ENCODE measurements at regions not wholly inside any gene's neighbourhood (a gene's known extent, or its start where the extent isn't known, plus 50 kb on each side); places are given as distances from the start of the nearest gene placed in this dataset.

GRCh38 chr10:8235253-8236027 lies 181.0 kb downstream of the GATA3 start:
- Histone ChIP-seq H3K9ac (ENCODE audit: low read depth, low read length) (no peak overlapping the region), H3K4me1 (ENCODE audit: insufficient read depth, low read length) (no peaks in the 10 kb centered on the region), H3K36me3 (ENCODE audit: insufficient read depth, low read depth, low read length) (no peaks in the 10 kb centered on the region), H3K4me3 (ENCODE audit: low read length) (no peak overlapping the region), H3K27ac (ENCODE audit: low read length) (no peak overlapping the region), H3K27me3 (ENCODE audit: insufficient read depth, low read length) (no peaks in the 10 kb centered on the region), H3K9me3 (ENCODE audit: insufficient read depth, low read depth, low read length) (no peaks in the 10 kb centered on the region)

- Histone ChIP-seq H3K27ac (ENCODE audit: low read length) (no peak overlapping the region), H3K27me3 (ENCODE audit: insufficient read depth, low read length) (no peaks in the 10 kb centered on the region), H3K36me3 (ENCODE audit: insufficient read depth, low read depth, low read length) (no peaks in the 10 kb centered on the region), H3K4me1 (ENCODE audit: insufficient read depth, low read length) (no peaks in the 10 kb centered on the region), H3K9me3 (ENCODE audit: insufficient read depth, low read depth, low read length) (no peaks in the 10 kb centered on the region), H3K9ac (ENCODE audit: low read depth, low read length) (no peak overlapping the region), H3K4me3 (ENCODE audit: low read length) (no peak overlapping the region)
Measured at GRCh38 chr10:8238986-8239385, 184.5 kb downstream of the GATA3 start.

DNA sequence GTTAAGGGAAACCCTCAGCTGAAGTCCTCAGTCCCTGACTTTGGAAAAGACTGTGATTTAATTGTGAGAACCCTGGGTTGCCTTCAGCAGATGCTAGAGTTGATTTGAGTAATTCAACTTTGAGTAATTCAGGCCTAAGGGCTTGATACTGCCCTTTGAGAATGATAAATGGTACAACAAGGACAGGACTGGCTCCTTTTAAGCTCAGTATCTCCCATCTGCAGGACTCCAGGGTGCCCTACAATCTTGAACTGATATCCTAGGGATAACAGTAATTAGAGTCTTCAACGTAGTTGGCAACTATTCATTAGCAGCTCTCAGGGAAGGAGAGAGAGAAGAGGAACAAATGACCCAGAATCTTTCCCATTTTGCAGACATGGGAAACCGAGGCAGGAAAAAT lies 186.4 kb downstream of the GATA3 start:
- Histone ChIP-seq H3K27ac (ENCODE audit: low read length) (no peak overlapping the region), H3K36me3 (ENCODE audit: insufficient read depth, low read depth, low read length) (no peaks in the 10 kb centered on the region), H3K9me3 (ENCODE audit: insufficient read depth, low read depth, low read length) (no peaks in the 10 kb centered on the region), H3K4me3 (ENCODE audit: low read length) (no peak overlapping the region), H3K9ac (ENCODE audit: low read depth, low read length) (no peak overlapping the region), H3K4me1 (ENCODE audit: insufficient read depth, low read length) (no peaks in the 10 kb centered on the region), H3K27me3 (ENCODE audit: insufficient read depth, low read length) (no peaks in the 10 kb centered on the region)

GRCh38 chr10:8242295-8242872 lies 187.9 kb downstream of the GATA3 start:
- no peak overlapping the region for H3K4me3 ChIP-seq (ENCODE audit: low read length)
- H3K27ac ChIP-seq (ENCODE audit: low read length): no peak overlapping the region
- no peak overlapping the region for H3K9ac ChIP-seq (ENCODE audit: low read depth, low read length)
- no peaks in the 10 kb centered on the region for H3K27me3 ChIP-seq (ENCODE audit: insufficient read depth, low read length)
- peaks cover 10% of the 10 kb centered on the region for H3K9me3 ChIP-seq (ENCODE audit: insufficient read depth, low read depth, low read length)
- no peaks in the 10 kb centered on the region for H3K4me1 ChIP-seq (ENCODE audit: insufficient read depth, low read length)
- no peaks in the 10 kb centered on the region for H3K36me3 ChIP-seq (ENCODE audit: insufficient read depth, low read depth, low read length)

- no peaks in the 10 kb centered on the region for H3K27me3 ChIP-seq (ENCODE audit: insufficient read depth, low read length)
- H3K4me3 ChIP-seq (ENCODE audit: low read length): no peak overlapping the region
- no peak overlapping the region for H3K9ac ChIP-seq (ENCODE audit: low read depth, low read length)
- H3K4me1 ChIP-seq (ENCODE audit: insufficient read depth, low read length): no peaks in the 10 kb centered on the region
- H3K36me3 ChIP-seq (ENCODE audit: insufficient read depth, low read depth, low read length): no peaks in the 10 kb centered on the region
- peaks cover 10% of the 10 kb centered on the region for H3K9me3 ChIP-seq (ENCODE audit: insufficient read depth, low read depth, low read length)
- no peak overlapping the region for H3K27ac ChIP-seq (ENCODE audit: low read length)
Measured at GRCh38 chr10:8245131-8245813, 190.8 kb downstream of the GATA3 start.

DNA sequence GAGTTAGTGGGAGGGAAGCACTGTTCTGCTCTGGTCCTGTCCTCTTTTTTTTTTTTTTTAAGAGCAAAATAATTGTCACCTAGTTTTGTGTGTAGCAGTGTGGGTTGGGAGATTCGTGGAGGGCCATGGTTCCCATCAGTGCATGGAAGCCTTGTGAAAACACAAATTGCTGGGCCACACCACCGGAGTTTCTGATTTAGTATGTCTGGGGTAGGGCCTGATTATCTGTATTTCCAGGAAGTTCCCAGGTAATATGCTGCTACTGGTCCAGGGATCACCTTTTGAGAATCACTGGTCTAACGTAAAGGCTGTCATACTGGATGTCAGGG lies 191.3 kb downstream of the GATA3 start:
- Histone ChIP-seq H3K36me3 (ENCODE audit: insufficient read depth, low read depth, low read length) (no peaks in the 10 kb centered on the region), H3K4me3 (ENCODE audit: low read length) (no peak overlapping the region), H3K27me3 (ENCODE audit: insufficient read depth, low read length) (no peaks in the 10 kb centered on the region), H3K9me3 (ENCODE audit: insufficient read depth, low read depth, low read length) (peaks cover 10% of the 10 kb centered on the region), H3K27ac (ENCODE audit: low read length) (no peak overlapping the region), H3K4me1 (ENCODE audit: insufficient read depth, low read length) (no peaks in the 10 kb centered on the region), H3K9ac (ENCODE audit: low read depth, low read length) (no peak overlapping the region)

GRCh38 chr10:8246548-8246947 lies 192.1 kb downstream of the GATA3 start:
- no peaks in the 10 kb centered on the region for H3K27me3 ChIP-seq (ENCODE audit: insufficient read depth, low read length)
- no peak overlapping the region for H3K9ac ChIP-seq (ENCODE audit: low read depth, low read length)
- H3K4me3 ChIP-seq (ENCODE audit: low read length): no peak overlapping the region
- peaks cover 10% of the 10 kb centered on the region for H3K9me3 ChIP-seq (ENCODE audit: insufficient read depth, low read depth, low read length)
- no peaks in the 10 kb centered on the region for H3K36me3 ChIP-seq (ENCODE audit: insufficient read depth, low read depth, low read length)
- no peak overlapping the region for H3K27ac ChIP-seq (ENCODE audit: low read length)
- no peaks in the 10 kb centered on the region for H3K4me1 ChIP-seq (ENCODE audit: insufficient read depth, low read length)

- H3K27ac ChIP-seq (ENCODE audit: low read length): no peak overlapping the region
- no peaks in the 10 kb centered on the region for H3K36me3 ChIP-seq (ENCODE audit: insufficient read depth, low read depth, low read length)
- H3K4me1 ChIP-seq (ENCODE audit: insufficient read depth, low read length): no peaks in the 10 kb centered on the region
- H3K9ac ChIP-seq (ENCODE audit: low read depth, low read length): no peak overlapping the region
- H3K27me3 ChIP-seq (ENCODE audit: insufficient read depth, low read length): no peaks in the 10 kb centered on the region
- H3K4me3 ChIP-seq (ENCODE audit: low read length): no peak overlapping the region
- peaks cover 10% of the 10 kb centered on the region for H3K9me3 ChIP-seq (ENCODE audit: insufficient read depth, low read depth, low read length)
Measured at GRCh38 chr10:8247191-8247590, 192.7 kb downstream of the GATA3 start.

- no peak overlapping the region for H3K9ac ChIP-seq (ENCODE audit: low read depth, low read length)
- no peaks in the 10 kb centered on the region for H3K36me3 ChIP-seq (ENCODE audit: insufficient read depth, low read depth, low read length)
- H3K9me3 ChIP-seq (ENCODE audit: insufficient read depth, low read depth, low read length): peaks cover 10% of the 10 kb centered on the region
- no peak overlapping the region for H3K27ac ChIP-seq (ENCODE audit: low read length)
- H3K4me1 ChIP-seq (ENCODE audit: insufficient read depth, low read length): no peaks in the 10 kb centered on the region
- no peak overlapping the region for H3K4me3 ChIP-seq (ENCODE audit: low read length)
- no peaks in the 10 kb centered on the region for H3K27me3 ChIP-seq (ENCODE audit: insufficient read depth, low read length)
Measured at GRCh38 chr10:8248868-8249267, 194.4 kb downstream of the GATA3 start.

GRCh38 chr10:8254350-8254749 lies 199.9 kb downstream of the GATA3 start:
- Histone ChIP-seq H3K27ac (ENCODE audit: low read length) (no peak overlapping the region), H3K4me1 (ENCODE audit: insufficient read depth, low read length) (no peaks in the 10 kb centered on the region), H3K9ac (ENCODE audit: low read depth, low read length) (no peak overlapping the region), H3K9me3 (ENCODE audit: insufficient read depth, low read depth, low read length) (no peaks in the 10 kb centered on the region; the same call in 1 of the 2 replicates), H3K27me3 (ENCODE audit: insufficient read depth, low read length) (no peaks in the 10 kb centered on the region), H3K4me3 (ENCODE audit: low read length) (no peak overlapping the region), H3K36me3 (ENCODE audit: insufficient read depth, low read depth, low read length) (no peaks in the 10 kb centered on the region)

DNA sequence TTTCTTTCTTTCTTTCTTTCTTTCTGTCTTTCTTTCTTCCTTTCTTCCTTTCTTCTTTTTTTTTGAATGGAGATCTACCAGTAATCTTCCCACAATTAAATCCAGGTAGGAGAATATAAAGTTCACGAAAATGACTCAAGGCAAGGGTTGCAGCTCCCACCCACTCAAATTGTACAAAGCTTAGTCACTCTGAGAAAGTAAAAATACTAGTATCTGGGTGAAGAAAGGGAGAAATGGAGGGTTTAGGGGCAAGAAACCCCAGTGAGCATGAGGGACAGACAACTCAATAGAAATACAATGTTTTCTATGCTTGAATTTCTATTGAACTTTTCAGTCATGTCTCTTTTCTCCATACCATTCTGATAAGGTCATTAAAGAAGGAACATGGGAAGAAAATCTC lies 200.8 kb downstream of the GATA3 start:
- Histone ChIP-seq H3K36me3 (ENCODE audit: insufficient read depth, low read depth, low read length) (no peaks in the 10 kb centered on the region), H3K4me3 (ENCODE audit: low read length) (no peak overlapping the region), H3K4me1 (ENCODE audit: insufficient read depth, low read length) (no peaks in the 10 kb centered on the region), H3K27ac (ENCODE audit: low read length) (no peak overlapping the region), H3K9ac (ENCODE audit: low read depth, low read length) (no peak overlapping the region), H3K9me3 (ENCODE audit: insufficient read depth, low read depth, low read length) (no peaks in the 10 kb centered on the region; the same call in 1 of the 2 replicates), H3K27me3 (ENCODE audit: insufficient read depth, low read length) (no peaks in the 10 kb centered on the region)

- Histone ChIP-seq H3K27me3 (ENCODE audit: insufficient read depth, low read length) (no peaks in the 10 kb centered on the region), H3K27ac (ENCODE audit: low read length) (no peak overlapping the region), H3K9ac (ENCODE audit: low read depth, low read length) (no peak overlapping the region), H3K4me1 (ENCODE audit: insufficient read depth, low read length) (no peaks in the 10 kb centered on the region), H3K36me3 (ENCODE audit: insufficient read depth, low read depth, low read length) (no peaks in the 10 kb centered on the region), H3K4me3 (ENCODE audit: low read length) (no peak overlapping the region), H3K9me3 (ENCODE audit: insufficient read depth, low read depth, low read length) (no peaks in the 10 kb centered on the region; the same call in 1 of the 2 replicates)
Measured at GRCh38 chr10:8260645-8261044, 206.2 kb downstream of the GATA3 start.
